ENCODE measurements at regions not wholly inside any gene's neighbourhood (a gene's known extent, or its start where the extent isn't known, plus 50 kb on each side); places are given as distances from the start of the nearest gene placed in this dataset.

DNA sequence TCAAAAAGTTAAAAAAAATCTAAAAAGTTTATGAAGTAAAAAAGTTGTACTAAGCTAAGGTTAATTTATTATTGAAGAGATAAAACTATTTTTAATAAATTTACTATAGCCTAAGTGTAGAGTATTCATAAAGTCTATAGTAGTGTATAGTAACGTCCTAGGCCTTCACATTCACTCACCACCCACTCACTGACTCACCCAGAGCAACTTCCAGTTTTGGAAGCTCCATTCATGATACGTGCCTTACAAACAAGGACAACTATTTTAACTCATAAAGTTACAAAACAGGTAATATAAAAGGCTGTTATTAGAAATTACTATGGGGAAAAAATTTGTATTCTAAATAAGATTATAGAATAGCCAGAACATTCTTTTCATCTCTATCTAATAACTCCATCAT is 158.9 kb upstream of the FN1 start:
- no peak for DNase-seq (ENCODE audit: low read depth, low spot score)
- no peak overlapping the region for H3K27ac ChIP-seq (ENCODE audit: low read length)
- H3K36me3 ChIP-seq (ENCODE audit: control insufficient read depth, insufficient read depth, low read length), result no peaks in the 10 kb centered on the region
- in situ Hi-C loops (cut with HindIII; ENCODE audit: low pct_unique_long_range_greater_than_20kb, low sequenced_read_pairs), result no loop called here
- H3K4me1 ChIP-seq (ENCODE audit: control insufficient read depth, insufficient read depth, low read length), result no peaks in the 10 kb centered on the region
- no peak for ATAC-seq
- no peak overlapping the region for H3K4me3 ChIP-seq (ENCODE audit: low read depth in 2 of 2, low read length in 2 of 2)
- no peaks in the 10 kb centered on the region for H3K9me3 ChIP-seq (ENCODE audit: control insufficient read depth, insufficient read depth, low read depth, low read length)
- no peaks in the 10 kb centered on the region for H3K27me3 ChIP-seq (ENCODE audit: control insufficient read depth, insufficient read depth, low read length)
- ChIA-PET CTCF (no interaction called here), POLR2A (no interaction called here)
- BruUV-seq (replicated peaks), result no TSS peak
- TF ChIP-seq, protein P1, sequence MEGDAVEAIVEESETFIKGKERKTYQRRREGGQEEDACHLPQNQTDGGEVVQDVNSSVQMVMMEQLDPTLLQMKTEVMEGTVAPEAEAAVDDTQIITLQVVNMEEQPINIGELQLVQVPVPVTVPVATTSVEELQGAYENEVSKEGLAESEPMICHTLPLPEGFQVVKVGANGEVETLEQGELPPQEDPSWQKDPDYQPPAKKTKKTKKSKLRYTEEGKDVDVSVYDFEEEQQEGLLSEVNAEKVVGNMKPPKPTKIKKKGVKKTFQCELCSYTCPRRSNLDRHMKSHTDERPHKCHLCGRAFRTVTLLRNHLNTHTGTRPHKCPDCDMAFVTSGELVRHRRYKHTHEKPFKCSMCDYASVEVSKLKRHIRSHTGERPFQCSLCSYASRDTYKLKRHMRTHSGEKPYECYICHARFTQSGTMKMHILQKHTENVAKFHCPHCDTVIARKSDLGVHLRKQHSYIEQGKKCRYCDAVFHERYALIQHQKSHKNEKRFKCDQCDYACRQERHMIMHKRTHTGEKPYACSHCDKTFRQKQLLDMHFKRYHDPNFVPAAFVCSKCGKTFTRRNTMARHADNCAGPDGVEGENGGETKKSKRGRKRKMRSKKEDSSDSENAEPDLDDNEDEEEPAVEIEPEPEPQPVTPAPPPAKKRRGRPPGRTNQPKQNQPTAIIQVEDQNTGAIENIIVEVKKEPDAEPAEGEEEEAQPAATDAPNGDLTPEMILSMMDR (IDR thresholded peaks at IDR 0.05), result no peak
- TF ChIP-seq POLR2AphosphoS5 (IDR thresholded peaks at IDR 0.05; ENCODE audit: low read depth, low read length) (no peak), TCF7L2 (IDR thresholded peaks at IDR 0.05; ENCODE audit: low read depth, low read length) (no peak), SIN3A (IDR thresholded peaks at IDR 0.05; ENCODE audit: borderline replicate concordance, insufficient read depth, low read depth, low read length) (no peak)
- TF ChIP-seq, protein P2, sequence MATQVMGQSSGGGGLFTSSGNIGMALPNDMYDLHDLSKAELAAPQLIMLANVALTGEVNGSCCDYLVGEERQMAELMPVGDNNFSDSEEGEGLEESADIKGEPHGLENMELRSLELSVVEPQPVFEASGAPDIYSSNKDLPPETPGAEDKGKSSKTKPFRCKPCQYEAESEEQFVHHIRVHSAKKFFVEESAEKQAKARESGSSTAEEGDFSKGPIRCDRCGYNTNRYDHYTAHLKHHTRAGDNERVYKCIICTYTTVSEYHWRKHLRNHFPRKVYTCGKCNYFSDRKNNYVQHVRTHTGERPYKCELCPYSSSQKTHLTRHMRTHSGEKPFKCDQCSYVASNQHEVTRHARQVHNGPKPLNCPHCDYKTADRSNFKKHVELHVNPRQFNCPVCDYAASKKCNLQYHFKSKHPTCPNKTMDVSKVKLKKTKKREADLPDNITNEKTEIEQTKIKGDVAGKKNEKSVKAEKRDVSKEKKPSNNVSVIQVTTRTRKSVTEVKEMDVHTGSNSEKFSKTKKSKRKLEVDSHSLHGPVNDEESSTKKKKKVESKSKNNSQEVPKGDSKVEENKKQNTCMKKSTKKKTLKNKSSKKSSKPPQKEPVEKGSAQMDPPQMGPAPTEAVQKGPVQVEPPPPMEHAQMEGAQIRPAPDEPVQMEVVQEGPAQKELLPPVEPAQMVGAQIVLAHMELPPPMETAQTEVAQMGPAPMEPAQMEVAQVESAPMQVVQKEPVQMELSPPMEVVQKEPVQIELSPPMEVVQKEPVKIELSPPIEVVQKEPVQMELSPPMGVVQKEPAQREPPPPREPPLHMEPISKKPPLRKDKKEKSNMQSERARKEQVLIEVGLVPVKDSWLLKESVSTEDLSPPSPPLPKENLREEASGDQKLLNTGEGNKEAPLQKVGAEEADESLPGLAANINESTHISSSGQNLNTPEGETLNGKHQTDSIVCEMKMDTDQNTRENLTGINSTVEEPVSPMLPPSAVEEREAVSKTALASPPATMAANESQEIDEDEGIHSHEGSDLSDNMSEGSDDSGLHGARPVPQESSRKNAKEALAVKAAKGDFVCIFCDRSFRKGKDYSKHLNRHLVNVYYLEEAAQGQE (IDR thresholded peaks at IDR 0.05; ENCODE audit: insufficient read depth in 1 of 2, low read depth in 2 of 2, low read length in 1 of 2), result no peak
- intact Hi-C loops (cut with micrococcal nuclease; ENCODE audit: unreplicated experiment), result no loop called here

DNA sequence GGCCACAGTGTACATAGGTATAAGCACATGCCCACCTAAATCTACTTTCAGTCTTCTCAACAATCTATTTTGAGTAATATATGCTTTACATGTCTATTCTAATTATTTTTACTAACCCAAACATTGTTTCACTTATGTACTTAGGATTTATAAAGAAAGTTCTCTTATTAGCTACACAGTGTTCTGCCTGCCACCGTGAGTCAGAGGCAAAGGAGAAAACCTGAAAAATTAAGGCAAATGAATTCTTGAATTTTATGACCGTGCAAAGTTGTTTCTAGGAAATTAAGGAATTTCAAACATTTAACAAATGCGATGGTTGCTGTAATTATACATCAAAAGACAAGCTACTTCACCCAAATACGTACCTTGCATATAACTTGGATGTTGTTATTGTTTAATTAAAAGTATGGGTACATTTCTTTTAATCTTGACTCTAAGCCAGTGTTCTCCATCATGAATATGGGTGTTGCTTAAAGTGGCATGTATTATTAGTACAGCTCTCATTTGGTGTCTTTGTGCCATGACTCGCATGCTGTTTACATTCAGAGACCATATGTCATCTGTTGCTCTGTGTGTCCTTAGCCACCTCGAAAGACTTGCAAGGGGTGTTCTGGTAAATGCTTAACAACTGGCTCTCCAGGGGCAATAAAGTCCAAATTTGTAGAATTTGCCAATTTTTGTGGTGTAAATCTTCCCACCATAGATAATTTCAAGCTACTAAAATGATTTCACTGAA is 154.3 kb upstream of the FN1 start:
- BruUV-seq (replicated peaks), result no TSS peak
- ChIA-PET CTCF (no interaction called here), POLR2A (no interaction called here)
- intact Hi-C loops (cut with micrococcal nuclease; ENCODE audit: unreplicated experiment), result no loop called here
- no peaks in the 10 kb centered on the region for H3K4me1 ChIP-seq (ENCODE audit: control insufficient read depth, insufficient read depth, low read length)
- no peak overlapping the region for H3K27ac ChIP-seq (ENCODE audit: low read length)
- no peak for TF ChIP-seq SIN3A (IDR thresholded peaks at IDR 0.05; ENCODE audit: borderline replicate concordance, insufficient read depth, low read depth, low read length)
- TF ChIP-seq, protein P2 (IDR thresholded peaks at IDR 0.05; ENCODE audit: insufficient read depth in 1 of 2, low read depth in 2 of 2, low read length in 1 of 2), result no peak
- no peak for TF ChIP-seq POLR2AphosphoS5 (IDR thresholded peaks at IDR 0.05; ENCODE audit: low read depth, low read length)
- TF ChIP-seq, protein P1 (IDR thresholded peaks at IDR 0.05), result no peak
- no peak for TF ChIP-seq TCF7L2 (IDR thresholded peaks at IDR 0.05; ENCODE audit: low read depth, low read length)
- no peaks in the 10 kb centered on the region for H3K27me3 ChIP-seq (ENCODE audit: control insufficient read depth, insufficient read depth, low read length)
- ATAC-seq (no peak), DNase-seq (ENCODE audit: low read depth, low spot score) (no peak)
- no peaks in the 10 kb centered on the region for H3K36me3 ChIP-seq (ENCODE audit: control insufficient read depth, insufficient read depth, low read length)
- no peak overlapping the region for H3K4me3 ChIP-seq (ENCODE audit: low read depth in 2 of 2, low read length in 2 of 2)
- H3K9me3 ChIP-seq (ENCODE audit: control insufficient read depth, insufficient read depth, low read depth, low read length), result no peaks in the 10 kb centered on the region
- in situ Hi-C loops (cut with HindIII; ENCODE audit: low pct_unique_long_range_greater_than_20kb, low sequenced_read_pairs), result no loop called here
